Left renal cortex interstitium (tissue), 4 donors: ENCODE measurements at regions not wholly inside any gene's neighbourhood (a gene's known extent, or its start where the extent isn't known, plus 50 kb on each side); places are given as distances from the start of the nearest gene placed in this dataset.

Source experiments
- DNase-seq, 4 donors: peaks; one replicate each; pipeline ENCODE4 v3.0.0-alpha.2; 2013; ENCODE audit warnings: low read depth in 4 of 4, low spot score in 2 of 4, missing footprints in 1 of 4

- no peak for DNase-seq
These were observed 53.5 kb upstream of the TSHZ3 start for GRCh38 chr19:31402529-31403316.

- DNase-seq, result no peak
These were observed 56.9 kb upstream of the TSHZ3 start for GRCh38 chr19:31406106-31406505.

GRCh38 chr19:31408460-31409124, 59.4 kb upstream of the TSHZ3 start:
- no peak for DNase-seq

- DNase-seq, result no peak
These were observed 64.1 kb upstream of the TSHZ3 start for GRCh38 chr19:31413353-31413752.

DNA sequence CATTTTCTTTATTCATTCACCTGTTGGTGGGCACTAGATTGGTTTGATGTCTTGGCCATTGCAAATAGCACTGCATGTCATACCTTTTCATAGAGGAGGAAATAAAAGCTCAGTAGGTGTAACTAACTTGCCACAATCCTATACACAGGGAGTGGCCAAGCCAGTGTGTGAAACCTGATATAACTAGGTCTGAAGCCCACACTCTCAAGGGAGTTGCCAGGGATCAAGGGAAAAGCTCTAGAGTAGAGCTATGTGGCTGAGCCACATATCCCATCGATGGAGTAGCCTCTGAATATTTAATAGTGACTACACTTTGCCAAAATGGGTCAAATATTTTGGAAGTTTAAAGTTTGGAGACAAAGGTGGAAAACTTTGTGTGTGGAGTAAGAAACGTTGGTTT, 66.1 kb upstream of the TSHZ3 start:
- no peak for DNase-seq

- DNase-seq, result no peak
These were observed 67.3 kb upstream of the TSHZ3 start for GRCh38 chr19:31416548-31416947.

- no peak for DNase-seq
These were observed 68.8 kb upstream of the TSHZ3 start for GRCh38 chr19:31418055-31418454.

DNA sequence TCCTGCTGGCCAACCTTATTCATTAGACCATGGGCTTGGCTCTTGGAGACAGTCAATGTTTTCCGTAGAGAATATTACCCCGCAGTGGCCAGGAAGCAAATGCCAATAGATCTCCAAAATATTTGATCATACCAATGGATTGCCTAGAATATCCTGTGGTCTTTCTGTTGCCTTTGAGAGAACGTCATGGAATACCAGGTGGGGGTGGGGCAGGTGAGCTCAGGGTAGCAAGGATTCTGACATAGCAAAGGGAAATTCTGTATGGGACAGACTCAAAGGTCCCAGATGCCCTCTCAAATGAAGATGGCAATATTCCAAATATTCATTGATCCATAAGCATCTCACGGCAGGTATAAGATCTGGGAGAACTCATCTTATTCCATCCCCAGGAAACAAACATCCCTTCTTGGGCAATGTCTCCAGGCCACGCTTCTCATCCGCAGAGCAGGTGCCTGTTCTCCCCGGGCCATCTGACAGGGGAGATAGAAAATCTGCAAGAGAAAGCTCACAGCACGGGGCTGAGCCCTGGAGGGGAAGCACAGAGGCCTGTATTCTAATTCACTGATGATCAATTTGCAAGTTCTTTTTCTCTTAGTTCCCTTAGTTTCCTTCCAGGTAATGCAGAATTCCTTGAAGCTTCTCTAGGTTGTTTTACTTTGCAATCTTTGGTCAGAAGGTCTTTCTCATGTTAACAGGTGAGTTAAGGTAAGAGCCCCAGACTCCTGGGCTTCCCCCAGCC, 69.6 kb upstream of the TSHZ3 start:
- DNase-seq, result no peak

GRCh38 chr19:31419871-31420445, 70.7 kb upstream of the TSHZ3 start:
- no peak for DNase-seq

GRCh38 chr19:31421082-31421481, 71.8 kb upstream of the TSHZ3 start:
- no peak for DNase-seq

- no peak for DNase-seq
These were observed 72.6 kb upstream of the TSHZ3 start for GRCh38 chr19:31421856-31422255.

- no peak for DNase-seq
These were observed 74.7 kb upstream of the TSHZ3 start for GRCh38 chr19:31423896-31424295.

DNA sequence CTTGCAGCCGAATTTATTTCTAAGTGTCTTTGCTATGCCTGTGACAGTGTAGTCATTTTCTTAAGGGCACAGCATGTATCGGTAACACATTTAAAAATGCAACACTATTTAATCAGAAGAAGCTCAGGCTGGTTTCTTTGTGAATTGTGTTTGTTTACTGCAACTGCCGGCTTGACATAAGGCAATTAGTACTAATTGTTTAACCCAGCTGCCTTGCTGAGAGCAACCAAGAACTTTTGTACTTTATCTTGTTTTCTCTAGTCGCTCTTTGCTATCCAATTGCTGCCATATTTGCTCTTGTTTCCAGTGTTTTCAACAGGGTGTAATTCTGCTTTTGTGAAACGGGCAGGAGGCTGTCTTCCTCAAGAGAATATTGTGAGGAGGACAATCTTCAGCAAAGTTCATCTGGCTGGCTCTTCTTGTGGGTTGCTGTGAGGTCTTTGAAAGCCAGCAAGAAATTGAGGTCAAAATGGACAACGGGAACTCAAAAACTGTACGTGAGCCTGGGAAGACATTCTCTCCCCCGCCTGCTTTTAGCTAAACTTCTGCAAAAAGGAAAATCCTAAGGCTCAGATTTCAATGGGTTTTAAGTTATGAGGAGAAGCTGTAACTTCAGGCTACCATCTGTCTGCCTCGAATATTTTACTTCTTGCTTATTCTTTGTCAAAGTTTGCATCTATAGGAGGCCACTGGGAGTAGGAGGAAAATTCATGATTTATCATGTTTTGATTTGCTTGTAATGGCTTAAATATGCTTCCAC, 75.8 kb upstream of the TSHZ3 start:
- DNase-seq, result peak in 1 of 4 donors; percentile 27

- DNase-seq, result no peak
These were observed 78.6 kb upstream of the TSHZ3 start for GRCh38 chr19:31427857-31428256.

- DNase-seq, result no peak
These were observed 81.1 kb upstream of the TSHZ3 start for GRCh38 chr19:31430381-31430780.

DNA sequence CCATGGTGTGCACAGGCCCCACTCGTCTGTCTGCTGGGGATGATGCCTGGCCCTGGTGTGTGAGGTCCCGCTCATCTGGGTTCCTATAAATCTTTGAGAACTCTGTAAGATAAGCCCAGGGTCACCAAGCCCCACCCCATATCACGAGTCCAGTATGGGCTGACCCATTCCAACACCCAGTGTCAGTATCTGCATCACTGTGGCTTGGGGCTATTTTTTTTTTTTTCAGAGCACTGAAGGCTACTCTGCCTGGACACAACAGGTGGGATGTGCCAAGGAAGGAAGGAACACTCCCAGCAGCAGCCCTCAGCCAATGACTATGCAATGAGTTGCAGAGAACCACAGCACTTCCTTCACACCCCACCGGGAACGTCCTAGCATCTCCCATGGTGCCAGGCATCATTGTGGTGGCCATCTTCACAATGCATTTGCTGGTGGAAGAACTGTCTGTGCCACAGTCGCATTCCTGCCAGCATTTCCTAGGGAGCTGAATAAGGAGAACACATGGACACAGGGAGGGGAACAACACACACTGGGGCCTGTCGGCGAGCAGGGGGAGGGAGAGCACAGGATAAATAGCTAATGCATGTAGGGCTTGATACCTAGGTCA, 83.1 kb upstream of the TSHZ3 start:
- DNase-seq, result no peak

DNA sequence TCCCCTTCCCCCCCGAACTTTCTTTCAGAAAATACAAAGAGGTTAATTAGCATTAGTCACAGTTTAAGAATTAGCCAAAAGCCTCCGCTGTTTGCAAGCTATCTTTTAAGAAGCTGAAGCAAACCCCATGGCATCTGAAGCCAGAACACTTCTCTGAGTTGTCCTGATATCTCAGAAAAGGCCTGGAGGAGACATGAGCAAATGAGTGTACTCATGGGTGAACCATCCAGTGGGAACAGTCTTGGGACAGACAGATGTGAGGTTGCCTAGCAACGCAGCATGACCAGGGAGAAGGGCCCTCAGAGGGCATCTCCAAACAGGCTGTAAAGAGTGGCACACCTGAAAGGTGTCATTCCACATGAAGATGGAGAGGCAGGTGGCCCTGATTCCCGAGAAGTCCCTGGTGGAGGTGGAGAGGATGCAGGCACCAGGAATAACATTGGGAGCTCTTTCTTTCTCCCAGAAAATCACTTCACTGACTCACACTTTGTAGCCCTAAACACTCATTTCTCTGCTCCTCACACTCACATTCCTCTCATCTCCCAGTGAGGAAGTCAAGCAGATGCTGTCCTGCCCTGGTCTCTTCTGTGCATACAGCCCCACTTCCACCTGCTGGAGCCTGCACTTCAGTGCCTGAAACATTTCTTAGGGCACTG, 87.0 kb upstream of the TSHZ3 start:
- no peak for DNase-seq

DNA sequence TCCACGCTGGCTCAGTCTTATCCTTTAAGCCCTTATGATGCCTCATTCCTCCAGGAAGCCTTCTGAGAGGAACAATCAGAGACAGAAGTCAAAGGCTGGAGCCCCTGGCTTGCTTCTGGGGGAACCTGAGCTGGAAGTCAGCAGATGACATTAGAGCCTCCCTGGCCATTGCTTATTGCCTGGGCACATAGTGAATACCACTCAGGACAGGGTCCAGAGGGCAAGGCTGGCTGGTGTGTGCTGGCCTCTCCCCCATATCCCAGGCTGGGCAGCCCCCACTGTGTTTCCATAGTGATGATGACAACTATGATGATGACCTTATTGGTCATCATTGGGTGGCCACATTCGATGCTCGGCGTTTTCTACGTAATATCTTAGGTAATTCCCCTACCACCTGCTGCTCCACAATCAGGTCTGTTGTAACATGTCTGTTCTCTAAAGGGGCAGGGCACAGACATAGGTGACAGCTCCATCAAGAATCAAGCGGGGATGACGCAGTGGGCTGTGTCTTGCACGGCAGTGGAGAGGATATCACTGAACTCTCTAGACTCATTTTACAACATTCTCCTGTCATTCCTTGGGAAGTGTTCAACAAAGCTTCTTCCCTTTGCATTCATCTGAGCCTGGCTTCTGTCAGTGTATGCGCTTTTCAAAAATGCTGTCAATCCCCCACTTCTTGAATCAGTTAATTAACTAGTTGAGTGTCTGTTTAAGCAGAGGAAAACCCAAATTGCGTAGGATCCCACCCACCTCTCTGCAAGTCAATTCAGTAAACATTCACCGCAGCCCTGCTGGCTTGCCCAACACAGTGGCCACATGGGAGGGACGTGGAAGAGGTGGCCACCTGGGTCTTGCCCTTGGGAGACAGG, 89.4 kb upstream of the TSHZ3 start:
- DNase-seq, result no peak

DNA sequence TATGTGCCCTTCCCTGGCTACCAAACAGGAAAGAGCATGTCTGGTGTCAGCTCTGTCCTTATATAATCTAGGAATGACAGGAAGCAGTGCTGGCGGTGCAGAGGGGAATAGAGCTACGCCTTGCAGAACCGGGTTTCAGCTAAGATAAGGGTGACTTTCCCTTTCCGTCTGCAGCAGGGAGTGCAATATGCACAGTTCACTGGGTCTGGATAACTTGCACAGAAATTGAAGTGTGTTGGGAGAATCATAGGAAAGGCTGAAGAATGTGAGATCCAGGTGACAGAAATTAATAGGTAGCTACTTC, 90.0 kb upstream of the TSHZ3 start:
- DNase-seq, result no peak
